A673 (cell line): ENCODE measurements at regions not wholly inside any gene's neighbourhood (a gene's known extent, or its start where the extent isn't known, plus 50 kb on each side); places are given as distances from the start of the nearest gene placed in this dataset.

Source experiments
- BruUV-seq: library from RNA; stranded (reverse); fragments of 400-500 nt; replicated peaks from 2 replicates; lab custom pipeline; 2021; lab: Mats Ljungman, UMichigan
- CTCF ChIA-PET: fragments of 300-600 bp; sonication (Branson Sonifier 250); formaldehyde crosslinking; loops from one replicate; lab custom pipeline; 2022; ENCODE audit warnings: antibody characterized with exemption; lab: Charles Lee
- POLR2A ChIA-PET: fragments of 300-600 bp; sonication (Branson Sonifier 250); formaldehyde crosslinking; loops from one replicate; lab custom pipeline; 2022; ENCODE audit warnings: antibody characterized with exemption; ENCODE audit not compliant: low non-redundant PET; lab: Charles Lee
- DNase-seq: peaks from one replicate; pipeline ENCODE4 v3.0.0-alpha.2; 2015; ENCODE audit warnings: low spot score
- H3K27ac ChIP-seq: fragments of 200-600 bp; sonication (generic); 2 replicates; pipeline ENCODE4 v1.5.1; 2016; ENCODE audit warnings: mixed run types, low read depth, mild to moderate bottlenecking, mixed read lengths, antibody characterized with exemption, low read length; ENCODE audit not compliant: poor library complexity, severe bottlenecking
- H3K27me3 ChIP-seq: fragments of 200-600 bp; sonication (generic); replicated peaks from 2 replicates; pipeline ENCODE4 v1.6.1; 2017; ENCODE audit warnings: mixed run types, low read depth, mild to moderate bottlenecking, mixed read lengths, antibody characterized with exemption, low read length; ENCODE audit not compliant: insufficient read depth, poor library complexity
- H3K36me3 ChIP-seq: fragments of 200-600 bp; sonication (generic); 2 replicates; pipeline ENCODE4 v1.6.1; 2016; ENCODE audit warnings: mixed run types, mild to moderate bottlenecking, mixed read lengths, antibody characterized with exemption, low read length; ENCODE audit not compliant: insufficient read depth, poor library complexity, severe bottlenecking
- H3K4me1 ChIP-seq: fragments of 200-600 bp; sonication (generic); 2 replicates; pipeline ENCODE4 v1.6.1; 2017; ENCODE audit warnings: mixed run types, mild to moderate bottlenecking, mixed read lengths, antibody characterized with exemption, low read length; ENCODE audit not compliant: insufficient read depth, poor library complexity, severe bottlenecking
- H3K4me3 ChIP-seq: fragments of 200-600 bp; sonication (generic); 2 replicates; pipeline ENCODE4 v1.5.1; 2016; ENCODE audit warnings: low read depth, mixed run types, mild to moderate bottlenecking, mixed read lengths, low read length; ENCODE audit not compliant: poor library complexity, severe bottlenecking
- H3K9me3 ChIP-seq: fragments of 200-600 bp; sonication (generic); 2 replicates; pipeline ENCODE4 v1.6.1; 2016; ENCODE audit warnings: mixed run types, low read depth, mild to moderate bottlenecking, mixed read lengths, antibody characterized with exemption, low read length; ENCODE audit not compliant: poor library complexity, severe bottlenecking
- CTCF ChIP-seq: fragments of 300-800, 200-600 bp; sonication (generic); conservative IDR thresholded peaks from 2 replicates; pipeline ENCODE4 v1.5.1; 2017; ENCODE audit warnings: low read depth, mild to moderate bottlenecking, antibody characterized with exemption, low read length, moderate library complexity, mixed read lengths
- EZH2 ChIP-seq: fragments of 200-600 bp; sonication (generic); IDR thresholded peaks from 2 replicates; pipeline ENCODE4 v1.6.1; 2017; ENCODE audit warnings: borderline replicate concordance, low read depth, mild to moderate bottlenecking, mixed read lengths, antibody characterized with exemption, low read length; ENCODE audit not compliant: poor library complexity, severe bottlenecking
- intact Hi-C: fragments of 100-400 bp; cut with micrococcal nuclease; formaldehyde crosslinking; loops from one replicate; pipeline ENCODE4 v1.10.0; 2022; ENCODE audit not compliant: unreplicated experiment

GRCh38 chr12:69106482-69107118, 132.8 kb upstream of the CPSF6 start:
- POLR2A ChIA-PET = interaction anchor here (0.6 kb wide), 1 partner anchor 39 kb away, joined by 3 read pairs; no protein-coding TSS in a partner anchor
- CTCF ChIA-PET = no interaction called here

DNA sequence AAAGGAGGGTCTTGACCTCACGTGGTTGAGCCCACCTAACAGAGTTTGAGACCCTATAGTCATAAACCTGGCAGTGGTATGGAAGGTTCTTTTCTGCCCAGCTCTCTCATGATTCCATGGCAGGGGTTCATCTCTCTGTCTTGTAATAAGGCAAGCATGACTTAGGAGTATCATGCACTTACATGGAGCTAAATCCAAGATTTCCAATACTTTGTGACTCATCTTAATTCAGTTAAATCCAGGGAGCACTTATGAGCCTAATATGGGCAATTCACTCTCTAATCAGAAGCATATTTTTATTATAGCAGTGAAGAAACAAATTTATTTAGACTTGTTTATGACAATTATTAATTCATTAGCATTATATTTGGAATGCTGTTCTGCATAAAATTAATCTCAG, 131.8 kb upstream of the CPSF6 start:
- BruUV-seq = no TSS peak
- H3K27me3 ChIP-seq = no peaks in the 10 kb centered on the region
- no peak for TF ChIP-seq EZH2
- no peak for TF ChIP-seq CTCF
- POLR2A ChIA-PET = no interaction called here
- no peaks in the 10 kb centered on the region for H3K9me3 ChIP-seq
- no peaks in the 10 kb centered on the region for H3K4me1 ChIP-seq
- no peaks in the 10 kb centered on the region for H3K36me3 ChIP-seq
- no peak for DNase-seq
- intact Hi-C loops = no loop called here
- no peak overlapping the region for H3K4me3 ChIP-seq
- H3K27ac ChIP-seq = no peak overlapping the region
- CTCF ChIA-PET = interaction anchor here (1.3 kb wide), 1 partner anchor 11 kb away, joined by 3 read pairs; no protein-coding TSS in a partner anchor

More at GRCh38 chr12:69106482-69107118, 132.8 kb upstream of the CPSF6 start:
- TF ChIP-seq EZH2 (no peak), CTCF (no peak)
- no peak for DNase-seq
- Histone ChIP-seq H3K4me3 (no peak overlapping the region), H3K4me1 (no peaks in the 10 kb centered on the region), H3K36me3 (no peaks in the 10 kb centered on the region), H3K9me3 (no peaks in the 10 kb centered on the region), H3K27ac (no peak overlapping the region), H3K27me3 (no peaks in the 10 kb centered on the region)
- no TSS peak for BruUV-seq
- intact Hi-C loops = no loop called here

DNA sequence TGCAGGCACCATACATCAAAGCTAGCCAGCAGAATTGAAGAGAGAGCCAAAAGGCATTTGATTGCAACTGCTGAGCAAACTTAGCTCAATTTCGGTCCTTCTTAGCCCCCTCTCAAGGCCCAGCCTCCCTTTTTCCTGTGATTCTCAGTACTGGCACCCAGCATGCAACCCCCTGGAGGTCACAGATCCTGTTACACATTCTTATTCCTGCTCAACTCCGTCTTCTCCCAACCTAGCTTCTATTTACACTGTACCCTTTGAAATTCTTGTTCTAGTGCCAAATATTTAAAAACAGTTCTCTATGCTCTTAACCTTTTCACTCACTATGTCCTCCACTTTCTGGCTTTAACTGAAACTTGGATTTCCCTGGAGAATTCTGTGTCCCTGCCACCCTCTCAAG, 131.3 kb upstream of the CPSF6 start:
- H3K36me3 ChIP-seq = no peaks in the 10 kb centered on the region
- H3K4me1 ChIP-seq = no peaks in the 10 kb centered on the region
- POLR2A ChIA-PET = no interaction called here
- no peaks in the 10 kb centered on the region for H3K9me3 ChIP-seq
- intact Hi-C loops = no loop called here
- no peak overlapping the region for H3K27ac ChIP-seq
- no peak overlapping the region for H3K4me3 ChIP-seq
- H3K27me3 ChIP-seq = no peaks in the 10 kb centered on the region
- BruUV-seq = no TSS peak
- TF ChIP-seq EZH2 = no peak
- TF ChIP-seq CTCF = no peak
- CTCF ChIA-PET = interaction anchor here (1.3 kb wide), 1 partner anchor 11 kb away, joined by 3 read pairs; no protein-coding TSS in a partner anchor
- peak; percentile 43 for DNase-seq
